ENCODE measurements at regions not wholly inside any gene's neighbourhood (a gene's known extent, or its start where the extent isn't known, plus 50 kb on each side); places are given as distances from the start of the nearest gene placed in this dataset.

DNA sequence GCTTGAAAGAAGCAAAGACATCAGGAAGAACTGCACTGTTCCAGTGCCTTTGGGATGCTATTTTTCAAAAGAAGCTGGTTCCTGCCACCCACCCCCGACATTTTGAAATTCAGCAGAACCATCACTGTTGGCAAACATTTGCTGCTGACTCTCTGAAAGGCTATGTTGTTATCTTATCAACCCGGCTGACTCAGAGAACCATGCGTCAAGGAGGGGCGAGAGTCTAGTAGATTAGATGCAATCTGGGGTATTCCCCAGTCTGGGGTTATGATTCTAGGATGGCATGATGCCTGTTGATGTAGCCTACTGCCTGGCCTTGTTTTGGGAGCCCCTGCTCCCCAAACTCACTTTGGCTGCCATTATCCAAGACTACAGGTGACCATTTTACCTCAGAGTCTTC, 267.8 kb upstream of the RUNX1 start:
- TF ChIP-seq, protein P1, sequence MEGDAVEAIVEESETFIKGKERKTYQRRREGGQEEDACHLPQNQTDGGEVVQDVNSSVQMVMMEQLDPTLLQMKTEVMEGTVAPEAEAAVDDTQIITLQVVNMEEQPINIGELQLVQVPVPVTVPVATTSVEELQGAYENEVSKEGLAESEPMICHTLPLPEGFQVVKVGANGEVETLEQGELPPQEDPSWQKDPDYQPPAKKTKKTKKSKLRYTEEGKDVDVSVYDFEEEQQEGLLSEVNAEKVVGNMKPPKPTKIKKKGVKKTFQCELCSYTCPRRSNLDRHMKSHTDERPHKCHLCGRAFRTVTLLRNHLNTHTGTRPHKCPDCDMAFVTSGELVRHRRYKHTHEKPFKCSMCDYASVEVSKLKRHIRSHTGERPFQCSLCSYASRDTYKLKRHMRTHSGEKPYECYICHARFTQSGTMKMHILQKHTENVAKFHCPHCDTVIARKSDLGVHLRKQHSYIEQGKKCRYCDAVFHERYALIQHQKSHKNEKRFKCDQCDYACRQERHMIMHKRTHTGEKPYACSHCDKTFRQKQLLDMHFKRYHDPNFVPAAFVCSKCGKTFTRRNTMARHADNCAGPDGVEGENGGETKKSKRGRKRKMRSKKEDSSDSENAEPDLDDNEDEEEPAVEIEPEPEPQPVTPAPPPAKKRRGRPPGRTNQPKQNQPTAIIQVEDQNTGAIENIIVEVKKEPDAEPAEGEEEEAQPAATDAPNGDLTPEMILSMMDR (IDR thresholded peaks at IDR 0.05), result no peak
- TF ChIP-seq POLR2A (IDR thresholded peaks at IDR 0.05), result no peak

All from heart left ventricle (tissue), 13 donors.